ENCODE measurements at regions not wholly inside any gene's neighbourhood (a gene's known extent, or its start where the extent isn't known, plus 50 kb on each side); places are given as distances from the start of the nearest gene placed in this dataset.

DNA sequence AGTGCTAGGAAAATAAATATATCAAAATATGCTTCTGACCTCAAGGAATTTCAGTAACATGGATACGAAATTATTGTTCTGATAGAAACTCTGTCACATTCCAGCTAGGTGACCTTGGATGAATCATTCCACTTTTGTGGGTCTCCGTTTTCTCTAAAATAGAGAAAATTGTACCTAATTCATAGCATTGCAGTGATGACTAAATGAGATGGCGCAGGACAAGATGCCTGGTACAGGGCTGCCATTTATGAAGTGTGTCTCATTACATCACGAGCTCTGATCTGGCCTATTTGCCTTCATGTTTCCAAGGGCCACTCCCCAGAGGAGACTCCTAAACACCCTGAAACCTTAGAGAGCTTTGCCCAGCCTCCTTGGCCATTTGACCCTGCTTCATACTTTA, 480.0 kb upstream of the USP24 start:
- no peak for DNase-seq

DNA sequence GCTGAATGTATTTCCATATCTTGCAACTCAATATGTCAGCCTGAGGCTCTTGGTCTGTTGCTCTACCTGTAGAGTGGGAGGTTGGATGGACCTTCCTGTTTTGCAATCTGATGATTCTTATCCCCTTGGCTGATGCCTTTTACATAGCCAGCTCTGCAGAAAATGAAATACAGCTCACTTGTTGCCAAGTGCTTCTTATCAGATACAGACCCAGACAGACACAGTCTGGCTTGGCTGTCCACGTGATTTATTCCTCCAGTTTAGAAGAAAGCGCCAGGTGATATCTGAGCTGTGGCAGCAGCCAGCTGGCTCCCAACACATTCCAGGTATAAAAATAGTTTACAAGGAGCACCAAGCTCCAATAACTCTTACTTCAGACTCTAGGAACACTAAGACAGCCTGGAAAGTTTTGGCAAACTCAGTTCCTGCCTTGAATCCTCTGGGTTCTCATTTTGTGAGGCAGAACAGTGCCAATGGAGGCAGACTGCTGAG, 479.2 kb upstream of the USP24 start:
- no peak for DNase-seq

DNA sequence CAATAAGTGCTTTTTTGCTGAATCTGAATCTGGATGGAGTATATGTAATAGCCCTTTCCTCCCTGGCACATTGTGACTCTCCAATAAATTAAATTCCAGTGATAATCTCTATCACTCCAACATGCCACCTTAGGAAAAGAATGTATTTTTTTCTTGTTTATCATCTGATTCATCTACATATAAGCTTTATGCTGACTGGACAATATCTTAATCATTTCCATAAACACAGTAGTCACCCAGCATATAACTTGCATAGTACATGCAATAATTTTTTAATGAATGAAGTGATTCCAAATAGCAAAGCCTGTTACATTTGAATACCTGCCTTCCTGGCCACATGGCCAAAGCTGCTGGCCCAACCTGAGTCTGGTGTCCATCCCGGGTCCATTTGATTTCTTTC, 477.6 kb upstream of the USP24 start:
- no peak for DNase-seq

DNA sequence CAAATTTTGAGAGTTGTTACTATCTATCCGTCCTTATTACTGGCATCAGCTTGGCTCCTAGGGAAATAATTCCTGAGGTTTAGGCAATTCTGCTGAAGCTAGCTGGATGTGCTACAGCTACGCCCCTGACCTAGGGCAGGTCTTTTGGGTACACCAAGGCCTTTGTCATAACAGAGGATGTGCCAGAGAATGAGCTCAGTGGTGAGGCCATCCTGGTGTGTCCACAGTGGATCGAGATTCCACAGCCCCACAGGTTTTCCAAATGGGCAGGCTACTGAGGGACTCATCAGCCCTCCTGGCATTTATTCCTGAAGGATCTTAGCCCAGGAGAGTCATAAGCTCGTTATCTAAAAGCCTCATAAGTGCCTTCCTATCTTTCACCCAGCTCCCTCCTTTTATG, 475.2 kb upstream of the USP24 start:
- no peak for DNase-seq

DNA sequence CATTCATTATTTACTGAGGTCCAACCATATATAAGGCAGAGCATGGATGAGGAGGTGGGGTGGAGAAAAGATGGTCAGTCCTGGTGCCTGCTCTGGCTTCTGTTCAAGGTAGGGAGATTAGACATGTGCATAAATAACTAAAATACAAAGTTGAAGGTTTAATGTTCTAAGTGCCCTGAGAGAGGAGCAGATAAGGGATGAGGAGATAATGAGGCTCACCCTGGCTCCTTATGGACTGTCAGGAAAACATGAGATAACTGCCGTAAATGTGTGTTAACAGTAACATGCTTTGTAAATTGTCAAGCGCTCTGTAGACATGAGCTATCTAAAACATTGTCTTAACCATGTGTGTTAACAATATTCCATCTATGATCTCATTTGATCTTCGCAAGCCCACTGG, 474.6 kb upstream of the USP24 start:
- DNase-seq: no peak

DNA sequence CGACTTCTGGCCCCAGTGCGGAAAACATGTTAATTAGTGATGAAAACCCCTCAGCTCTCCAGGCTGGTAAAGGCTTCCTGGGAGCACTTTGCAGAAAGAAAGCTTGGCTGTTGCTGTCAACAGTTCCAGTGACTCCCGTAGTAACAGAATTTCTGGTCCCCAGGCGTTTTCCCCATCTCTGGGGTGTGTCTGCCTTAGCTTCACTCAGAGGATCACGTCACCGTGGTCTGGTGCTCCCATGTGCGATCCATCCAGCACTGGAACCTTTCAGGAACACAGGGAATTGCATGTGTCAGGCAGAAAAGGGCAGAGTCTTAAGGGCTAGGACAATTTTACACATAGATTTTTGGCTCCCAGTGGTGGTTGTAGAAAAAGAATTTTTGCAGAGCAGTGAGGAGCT, 470.4 kb upstream of the USP24 start:
- DNase-seq: no peak

DNA sequence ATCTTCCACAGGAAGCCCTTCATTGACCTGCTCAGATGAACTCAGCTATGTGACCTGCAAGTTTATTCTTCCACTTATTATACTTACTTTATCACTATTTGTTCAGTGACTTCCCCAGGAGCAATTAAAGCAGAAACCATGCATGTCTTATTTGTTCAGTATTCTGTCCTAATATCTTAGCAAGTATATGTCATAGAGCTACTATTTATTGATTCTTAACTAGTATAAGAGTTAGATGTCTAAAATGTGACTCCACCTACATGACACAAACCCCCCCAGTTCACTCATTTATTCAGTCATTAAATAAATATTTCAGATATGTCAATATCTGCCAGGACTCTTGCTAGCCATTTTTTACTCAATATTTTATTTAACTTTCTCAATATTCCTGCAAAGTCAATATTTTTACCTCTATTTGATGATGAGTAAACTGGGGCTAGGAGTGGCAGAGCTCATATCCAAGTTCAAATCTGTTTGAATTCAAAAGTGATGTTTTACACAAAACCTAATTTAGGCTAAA, 469.0 kb upstream of the USP24 start:
- DNase-seq: no peak

DNA sequence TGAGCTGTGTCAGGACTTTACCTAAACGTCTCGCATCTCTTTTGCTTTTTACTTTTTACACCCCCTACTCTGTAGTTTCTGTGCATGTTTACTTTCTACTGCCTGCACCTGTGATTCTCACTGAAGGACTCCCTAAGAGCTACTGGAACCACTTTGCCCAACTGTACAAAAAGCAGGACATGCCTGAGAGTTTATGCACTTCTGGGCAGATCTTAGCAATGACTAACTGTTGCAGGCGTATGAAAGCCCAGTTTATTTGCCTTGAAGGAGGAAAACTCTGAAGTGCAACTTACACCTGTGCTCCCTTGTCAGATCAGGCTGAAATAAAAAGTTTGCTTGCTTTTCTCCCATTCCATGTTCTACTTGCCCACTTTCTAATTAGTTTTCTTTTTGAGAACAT, 467.0 kb upstream of the USP24 start:
- DNase-seq: no peak

DNA sequence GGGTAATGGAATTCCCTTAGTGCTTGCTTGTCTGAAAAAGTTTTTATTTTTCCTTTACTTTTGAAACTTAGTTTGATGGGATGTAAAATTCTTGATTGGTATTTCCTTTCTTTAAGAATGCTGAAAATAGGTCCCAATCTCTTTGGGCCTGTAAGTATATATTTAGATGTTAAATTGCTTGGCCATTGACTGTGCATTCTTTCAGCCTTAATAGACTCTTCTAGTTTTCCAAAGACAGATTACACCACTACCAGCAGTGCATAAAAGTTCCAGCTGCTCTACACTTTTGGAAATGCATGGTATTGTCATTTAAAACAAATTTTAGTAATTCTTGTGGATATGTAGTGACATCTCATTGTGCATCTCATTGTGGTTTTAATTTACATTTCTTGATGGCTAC, 464.8 kb upstream of the USP24 start:
- DNase-seq: no peak

DNA sequence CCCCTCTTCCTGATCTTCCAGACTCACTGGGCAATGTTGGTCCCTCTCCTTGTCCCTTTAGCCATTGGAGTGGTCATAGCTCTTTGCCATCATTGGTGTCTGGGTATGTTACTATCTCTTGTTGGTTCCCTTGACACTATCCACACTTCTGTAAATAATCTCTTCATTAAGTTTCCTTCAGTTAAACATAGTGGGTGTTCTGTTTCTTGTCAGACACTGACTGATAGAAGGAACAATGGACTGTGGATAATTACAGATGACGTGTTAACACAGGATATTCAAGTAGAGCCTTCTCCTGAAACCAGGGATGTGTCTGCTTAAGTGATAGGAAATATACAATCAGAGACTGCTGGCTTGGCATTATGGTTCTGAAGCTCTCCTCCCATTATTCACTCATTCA, 458.3 kb upstream of the USP24 start:
- DNase-seq: no peak

DNA sequence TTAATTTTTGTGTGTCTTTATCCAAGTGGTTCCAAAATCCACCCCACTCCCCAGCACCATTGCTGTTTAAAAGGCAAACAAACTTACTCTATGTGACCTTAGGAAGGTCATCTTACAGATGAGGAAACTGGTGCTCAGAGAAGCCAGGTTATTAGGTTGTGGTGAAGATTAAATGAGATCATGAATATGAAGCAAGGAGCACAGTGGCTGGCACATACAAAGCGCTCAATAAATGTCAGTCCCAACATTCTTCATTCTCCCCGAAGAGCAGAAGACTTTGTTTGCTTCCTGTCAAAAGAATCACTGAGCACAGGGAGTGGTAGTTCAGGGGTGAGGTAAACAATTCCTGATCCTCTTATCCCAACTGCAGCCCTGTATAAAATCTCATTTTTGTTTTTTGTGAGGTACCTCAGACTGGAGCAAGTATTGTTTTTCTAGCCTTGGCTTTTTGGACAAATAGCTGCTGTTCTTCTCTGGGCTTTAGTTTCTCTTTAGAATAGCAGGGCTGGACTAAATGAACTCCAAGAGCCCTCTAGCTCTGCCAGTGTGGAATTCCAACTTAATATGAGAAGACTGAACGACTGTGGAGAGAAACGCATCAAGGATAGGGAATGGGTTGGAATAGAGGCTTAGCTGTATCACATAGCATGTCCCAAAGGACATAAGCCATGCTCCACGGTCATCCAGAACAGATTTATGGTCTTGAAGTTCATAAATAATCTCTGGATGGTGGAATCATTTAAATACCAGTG, 455.3 kb upstream of the USP24 start:
- no peak for DNase-seq

DNA sequence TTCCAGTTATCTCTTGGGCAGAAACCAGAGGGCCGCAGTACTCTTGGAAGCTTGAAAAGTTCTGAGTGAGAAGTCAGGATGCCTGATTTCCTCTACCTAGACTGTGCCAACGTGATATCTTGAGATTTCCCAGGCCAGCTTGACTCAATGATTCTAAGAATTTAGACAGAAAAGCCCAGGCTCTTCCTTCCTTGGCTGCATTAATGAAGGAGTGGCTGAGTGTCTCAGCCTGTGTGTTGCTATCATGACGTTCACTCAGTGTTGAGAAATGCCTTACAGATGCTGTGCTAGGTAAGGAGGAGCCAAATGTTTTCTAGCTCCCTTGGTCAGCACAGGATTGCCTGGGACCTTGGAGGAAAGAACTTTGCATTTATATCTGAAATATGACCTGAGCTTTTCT, 454.1 kb upstream of the USP24 start:
- no peak for DNase-seq

DNA sequence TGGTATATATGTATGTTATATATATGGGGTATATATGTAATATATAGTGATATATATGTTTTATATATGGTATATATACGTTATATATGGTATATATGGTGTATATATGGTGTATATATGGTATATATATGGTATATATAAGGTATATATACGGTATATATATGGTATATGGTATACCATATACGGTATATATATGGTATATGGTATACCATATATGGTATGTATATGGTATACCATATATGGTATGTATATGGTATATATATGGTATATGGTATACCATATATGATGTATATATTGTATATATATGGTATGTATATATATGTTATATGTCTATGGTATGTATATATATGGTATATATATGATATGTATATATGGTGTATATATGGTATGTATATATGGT, 447.7 kb upstream of the USP24 start:
- DNase-seq: no peak

DNA sequence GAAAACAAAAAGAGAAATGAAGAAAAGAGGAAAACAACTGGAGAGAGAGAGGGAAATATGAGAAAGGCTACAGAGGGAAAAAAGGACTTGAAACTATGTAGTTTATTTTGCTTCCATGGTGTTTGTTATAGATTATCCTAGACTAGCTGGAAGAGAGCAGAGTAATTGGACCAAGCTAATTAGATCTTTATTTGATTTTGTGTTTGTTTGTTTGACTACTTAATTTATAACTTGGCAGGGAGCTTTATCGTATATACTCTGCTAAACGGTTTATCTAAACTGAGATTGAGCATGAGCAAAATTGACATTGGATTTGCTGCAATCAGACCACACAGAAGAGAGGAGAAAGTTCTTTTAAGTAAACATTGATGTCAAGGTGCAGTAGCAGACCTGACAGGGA, 443.8 kb upstream of the USP24 start:
- DNase-seq: no peak

DNA sequence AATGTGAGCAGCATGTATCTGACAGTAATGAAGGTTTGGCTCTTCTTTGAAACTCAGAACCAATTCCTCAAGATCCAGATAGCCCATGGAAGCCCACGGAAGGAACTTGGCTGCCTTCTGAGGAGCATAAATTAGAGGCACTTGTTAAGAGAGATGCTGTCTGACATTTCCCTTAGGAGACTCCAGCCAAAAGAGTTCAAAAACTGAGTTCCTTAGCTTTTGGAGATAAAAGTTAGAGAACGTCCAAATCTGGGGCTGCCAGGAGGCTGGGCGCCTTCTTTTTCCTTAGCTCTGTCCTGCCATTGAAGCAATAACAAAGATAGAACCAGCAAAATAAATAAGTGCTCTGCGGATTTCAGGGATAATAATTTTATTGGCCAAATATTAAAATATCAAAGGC, 439.6 kb upstream of the USP24 start:
- no peak for DNase-seq

DNA sequence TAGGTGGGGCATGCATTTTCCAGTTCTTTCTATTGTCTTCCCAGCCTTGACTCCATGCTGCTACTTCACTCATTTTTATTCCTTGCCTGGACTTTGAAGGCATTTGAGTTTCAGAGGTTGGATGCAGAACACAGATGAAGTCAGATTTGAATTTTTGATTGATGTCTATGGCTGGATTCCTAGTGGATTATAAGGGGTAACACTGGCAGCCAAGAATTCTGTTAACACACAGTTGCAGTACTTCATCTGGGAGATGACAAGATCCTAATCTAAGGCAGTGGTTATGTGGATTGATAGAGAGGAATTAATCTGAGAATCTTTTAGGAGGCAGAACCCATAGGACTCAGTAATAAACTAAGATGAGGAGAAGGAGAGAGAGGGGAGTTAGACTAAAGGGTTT, 439.0 kb upstream of the USP24 start:
- DNase-seq: no peak

DNA sequence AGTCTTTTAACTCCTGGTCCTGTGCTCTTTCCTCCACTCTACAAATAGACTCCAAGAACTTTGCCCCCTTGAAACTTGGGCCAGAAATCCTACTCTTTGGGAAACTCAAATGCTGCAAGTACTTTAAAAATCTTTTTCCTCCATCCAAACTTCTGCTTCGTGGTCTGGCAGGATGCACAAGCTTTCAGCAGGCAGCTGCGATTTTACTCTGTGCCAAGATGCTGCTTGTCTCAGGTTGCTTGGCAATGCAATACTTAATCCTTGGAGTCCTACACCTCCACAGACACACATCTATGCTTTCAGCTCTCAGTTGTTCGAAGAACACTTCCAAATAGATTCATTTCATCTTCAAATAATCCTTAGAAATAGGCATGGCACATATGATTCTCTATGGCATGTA, 435.3 kb upstream of the USP24 start:
- no peak for DNase-seq

DNA sequence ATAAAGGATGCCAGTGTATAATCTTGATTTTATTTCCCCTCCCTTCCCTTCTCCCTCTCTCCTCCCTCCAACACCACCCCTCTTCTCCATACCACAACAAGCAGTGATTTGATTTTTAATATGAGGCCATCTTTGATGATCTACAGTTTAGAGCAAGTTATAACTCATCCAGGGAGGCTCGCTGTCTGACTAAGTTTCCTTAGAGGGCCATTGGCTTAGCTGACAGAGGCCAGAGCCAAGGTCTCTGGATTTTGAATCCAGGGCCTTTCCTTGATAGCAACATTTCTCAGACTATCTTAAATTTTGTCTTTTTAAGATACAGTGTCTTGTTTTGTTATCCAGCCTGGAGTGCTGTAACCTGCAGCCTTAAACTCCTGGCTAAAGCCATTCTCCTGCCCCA, 431.0 kb upstream of the USP24 start:
- DNase-seq: no peak

DNA sequence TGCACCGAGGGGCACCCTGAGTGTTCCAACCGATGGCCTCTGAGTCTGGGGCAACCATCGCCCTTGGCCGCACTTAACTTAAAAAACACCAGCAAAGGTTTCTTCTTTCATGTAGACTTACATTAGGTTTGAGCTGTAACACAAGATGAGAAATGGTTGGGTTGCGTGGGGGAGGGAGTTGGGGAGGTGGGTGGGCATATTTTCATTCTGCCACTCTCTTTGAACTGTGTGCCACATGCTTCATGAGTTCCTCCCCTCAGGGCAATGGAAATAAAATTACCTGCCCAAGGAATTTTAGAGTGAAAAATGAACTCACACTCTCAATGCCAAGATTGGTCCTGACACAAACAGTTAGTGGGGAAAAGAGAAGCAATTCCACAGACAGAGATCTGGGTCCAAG, 430.1 kb upstream of the USP24 start:
- DNase-seq: no peak

DNA sequence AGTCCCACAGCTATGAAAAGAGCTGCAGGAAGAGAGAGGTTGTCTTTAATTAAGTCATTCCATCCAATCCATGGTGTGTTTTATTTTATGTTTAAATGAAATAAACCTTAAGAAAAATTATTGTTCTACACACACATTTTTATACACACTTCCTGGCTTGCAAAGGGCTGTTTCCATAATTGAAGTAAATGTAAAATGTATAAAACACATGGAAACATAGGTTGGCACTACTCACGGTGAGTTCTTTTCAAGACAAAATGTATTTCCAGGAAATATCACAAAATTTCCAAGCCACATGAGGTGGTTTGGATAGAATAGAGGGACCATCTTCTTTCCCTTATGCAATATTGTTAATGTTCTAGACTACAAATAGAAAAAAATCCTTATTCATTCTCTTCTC, 426.8 kb upstream of the USP24 start:
- no peak for DNase-seq

DNA sequence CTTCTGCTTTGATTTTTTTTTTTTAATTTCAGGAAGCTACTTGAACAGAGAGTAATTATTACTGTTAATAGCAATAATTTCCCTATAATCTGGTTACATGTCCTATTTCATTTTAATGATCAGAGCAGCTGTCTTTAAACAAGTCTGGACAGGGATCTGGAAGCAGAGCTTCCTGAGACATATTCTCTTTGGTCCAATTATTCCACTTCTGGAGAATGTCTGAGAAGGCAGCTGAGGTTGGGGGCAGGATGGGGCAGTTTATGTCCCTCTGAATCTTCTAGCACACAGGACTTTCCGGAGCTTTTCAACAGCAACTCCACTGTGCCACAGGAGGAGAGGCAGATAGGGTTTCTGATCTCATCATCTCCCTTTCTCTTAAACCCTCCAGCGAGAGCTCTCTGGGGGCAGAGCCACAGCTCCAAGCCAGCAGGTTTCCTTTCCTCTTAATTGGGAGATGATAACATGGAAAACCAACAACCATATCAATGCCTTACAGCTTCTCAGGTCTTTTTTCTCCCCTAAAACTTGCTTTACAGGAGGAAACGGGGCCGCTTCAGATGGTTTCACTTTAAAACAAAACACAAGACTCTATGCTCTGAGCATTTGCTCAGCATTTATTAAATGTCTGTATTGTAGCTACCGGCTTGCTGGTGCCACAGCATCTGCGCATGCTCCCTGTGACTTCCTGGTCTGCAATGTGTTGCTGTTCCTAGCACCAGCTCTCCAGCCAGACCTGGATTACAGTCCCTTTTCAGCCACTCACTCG, 425.7 kb upstream of the USP24 start:
- peak; percentile 39 for DNase-seq

DNA sequence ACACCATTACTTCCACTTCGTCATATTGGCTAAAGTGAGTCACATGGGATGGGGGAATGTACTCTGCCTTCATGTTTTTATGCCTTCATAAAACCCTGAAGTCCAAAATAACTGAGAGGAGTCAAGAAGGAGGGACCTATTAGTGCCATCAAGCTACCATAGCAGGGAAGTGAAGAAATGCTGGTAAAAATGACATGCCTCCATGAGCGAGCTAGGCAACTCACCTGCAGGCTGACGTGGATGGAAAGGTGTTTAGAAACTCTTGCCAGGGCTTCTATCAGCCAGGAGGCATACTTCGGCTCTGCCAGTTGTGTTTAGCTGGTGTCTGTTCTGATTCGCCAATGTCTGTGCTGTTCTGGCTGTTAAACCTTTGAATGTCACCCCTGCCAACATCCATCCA, 424.4 kb upstream of the USP24 start:
- DNase-seq: no peak

DNA sequence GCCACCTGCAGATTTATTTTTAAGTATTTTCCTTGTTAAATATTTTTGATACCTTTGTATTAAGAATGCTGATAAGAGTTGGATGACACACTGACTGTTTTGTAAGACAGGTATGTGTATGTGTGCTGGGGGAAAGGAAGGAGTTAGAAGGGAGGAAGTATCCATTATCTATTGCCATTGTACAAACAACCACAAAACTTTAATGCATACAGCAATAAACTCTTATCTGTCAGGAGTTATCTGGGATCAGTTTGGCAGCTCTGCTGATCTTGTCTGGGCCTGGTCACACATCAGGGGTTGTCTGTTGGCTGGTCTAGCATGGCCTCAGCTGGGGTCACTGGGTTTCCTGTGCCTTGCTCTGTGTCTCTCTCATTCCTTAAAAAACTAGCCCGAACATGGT, 423.9 kb upstream of the USP24 start:
- no peak for DNase-seq

DNA sequence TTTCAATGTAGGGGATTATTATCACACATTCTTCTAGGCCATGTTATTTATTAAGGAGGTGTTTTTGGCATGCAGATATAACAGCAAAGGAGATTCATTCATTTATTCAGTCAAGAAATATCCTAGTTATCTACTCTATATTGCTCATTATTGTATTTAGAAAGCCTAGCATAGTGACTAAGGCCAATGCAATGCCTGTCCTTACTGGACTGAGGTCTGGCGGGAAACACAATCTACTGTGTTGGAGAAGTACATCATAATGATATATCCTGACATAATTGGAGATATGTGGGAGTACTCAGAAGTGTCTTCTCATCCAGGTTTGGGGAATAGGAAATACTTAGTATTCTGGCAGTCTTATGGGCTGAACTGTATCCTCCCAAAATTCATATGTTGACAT, 421.5 kb upstream of the USP24 start:
- DNase-seq: no peak

DNA sequence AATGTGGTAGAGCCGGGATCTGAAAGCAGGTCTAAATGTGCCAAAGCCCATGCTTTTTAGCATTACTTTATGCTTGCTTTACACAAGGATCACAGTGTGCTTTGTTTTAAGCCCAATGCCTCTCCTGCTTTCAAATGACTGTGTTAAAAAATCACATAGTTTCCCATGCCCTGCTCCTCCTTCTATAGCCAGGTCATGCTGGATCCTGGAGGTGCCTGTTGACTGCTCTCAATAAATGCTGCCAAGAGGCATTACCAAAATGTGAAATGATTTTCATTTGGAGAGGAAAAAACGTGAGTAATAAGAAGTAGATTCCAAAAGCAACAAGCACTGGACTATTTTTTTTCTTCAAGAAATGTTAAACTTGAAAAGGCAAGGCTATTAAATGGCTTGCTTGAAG, 420.7 kb upstream of the USP24 start:
- DNase-seq: no peak

Data from activated naive CD4-positive, alpha-beta T cell treated with anti-CD3 and anti-CD28 coated beads, Interleukin-2, amount 50 U/mL, for 16 hours (primary cell).